ENCODE measurements at regions not wholly inside any gene's neighbourhood (a gene's known extent, or its start where the extent isn't known, plus 50 kb on each side); places are given as distances from the start of the nearest gene placed in this dataset.

GRCh38 chr6:14545496-14545895 is 427.9 kb downstream of the CD83 start:
- BruUV-seq (replicated peaks) = no TSS peak
- no peaks in the 10 kb centered on the region for H3K9me3 ChIP-seq (replicated peaks; ENCODE audit: control insufficient read depth, insufficient read depth, low read length)
- H3K4me2 ChIP-seq (ENCODE audit: control insufficient read depth, insufficient read depth) = no peak overlapping the region
- no peaks in the 10 kb centered on the region for H3K4me1 ChIP-seq (ENCODE audit: control insufficient read depth, insufficient read depth, low read length)
- no peaks in the 10 kb centered on the region for H4K20me1 ChIP-seq (ENCODE audit: control insufficient read depth, insufficient read depth)
- no peak overlapping the region for H3K4me3 ChIP-seq
- ChIA-PET RAD21 (ENCODE audit: unreplicated experiment) (interaction anchor here (0.5 kb wide), 1 partner anchor 51 kb away, joined by 3 read pairs; no protein-coding TSS in a partner anchor), CTCF (interaction anchor here (1.1 kb wide), 1 partner anchor 14 kb away, joined by 3 read pairs; no protein-coding TSS in a partner anchor), POLR2A (interaction anchor here (0.9 kb wide), 1 partner anchor 13 kb away, joined by 3 read pairs; no protein-coding TSS in a partner anchor), SMC1A (ENCODE audit: uncharacterized antibody, unreplicated experiment) (interaction anchor here (1.7 kb wide), 1 partner anchor 9 kb away, joined by 5 read pairs; no protein-coding TSS in a partner anchor)
- in situ Hi-C loops (cut with MboI) (no loop called here), intact Hi-C loops (cut with micrococcal nuclease; ENCODE audit: unreplicated experiment) (no loop called here)
- H3K36me3 ChIP-seq (ENCODE audit: control insufficient read depth in 2 of 2, insufficient read depth in 2 of 2, low read length in 1 of 2) = no peaks in the 10 kb centered on the region
- FAIRE-seq = no peak
- no peak for DNase-seq (ENCODE audit: low read depth, low spot score)
- H2AFZ ChIP-seq (ENCODE audit: control insufficient read depth, low read depth, low read length) = no peak overlapping the region
- H3K79me2 ChIP-seq (ENCODE audit: control insufficient read depth, insufficient read depth, low read length) = no peaks in the 10 kb centered on the region
- H3K27me3 ChIP-seq (replicated peaks in 1 of 2; ENCODE audit: control insufficient read depth in 2 of 2, insufficient read depth in 2 of 2, low read length in 1 of 2) = no peaks in the 10 kb centered on the region; a peak in 1 of 4 replicates
- no peak overlapping the region for H3K9ac ChIP-seq (ENCODE audit: control insufficient read depth, insufficient read depth, low read length)
- no peak for TF ChIP-seq HDGF (IDR thresholded peaks at IDR 0.05)
- no peak for TF ChIP-seq POLR2AphosphoS5 (IDR thresholded peaks at IDR 0.05; ENCODE audit: low read length)
- TF ChIP-seq PKNOX1 (IDR thresholded peaks at IDR 0.05) = no peak
- no peak for TF ChIP-seq JUNB (IDR thresholded peaks at IDR 0.05)
- no peak for TF ChIP-seq FOXM1 (IDR thresholded peaks at IDR 0.05; ENCODE audit: low read depth, low read length)
- no peak for TF ChIP-seq SREBF1 (IDR thresholded peaks at IDR 0.05; ENCODE audit: low read length)
- no peak for TF ChIP-seq SMC3 (IDR thresholded peaks at IDR 0.05; ENCODE audit: borderline replicate concordance, low read length)
- no peak for TF ChIP-seq IKZF2 (IDR thresholded peaks at IDR 0.05)
- no peak for TF ChIP-seq MTA3 (IDR thresholded peaks at IDR 0.05; ENCODE audit: borderline replicate concordance, low read length)
- TF ChIP-seq, protein P1, sequence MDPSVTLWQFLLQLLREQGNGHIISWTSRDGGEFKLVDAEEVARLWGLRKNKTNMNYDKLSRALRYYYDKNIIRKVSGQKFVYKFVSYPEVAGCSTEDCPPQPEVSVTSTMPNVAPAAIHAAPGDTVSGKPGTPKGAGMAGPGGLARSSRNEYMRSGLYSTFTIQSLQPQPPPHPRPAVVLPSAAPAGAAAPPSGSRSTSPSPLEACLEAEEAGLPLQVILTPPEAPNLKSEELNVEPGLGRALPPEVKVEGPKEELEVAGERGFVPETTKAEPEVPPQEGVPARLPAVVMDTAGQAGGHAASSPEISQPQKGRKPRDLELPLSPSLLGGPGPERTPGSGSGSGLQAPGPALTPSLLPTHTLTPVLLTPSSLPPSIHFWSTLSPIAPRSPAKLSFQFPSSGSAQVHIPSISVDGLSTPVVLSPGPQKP (IDR thresholded peaks at IDR 0.05; ENCODE audit: low read depth, low read length) = no peak
- no peak for TF ChIP-seq MTA2 (IDR thresholded peaks at IDR 0.05; ENCODE audit: low read depth)
- TF ChIP-seq ETV6 (conservative IDR thresholded peaks at IDR 0.05 in 1 of 2, IDR thresholded peaks at IDR 0.05 in 1 of 2; ENCODE audit: borderline replicate concordance in 1 of 2, low read depth in 1 of 2) = no peak
- TF ChIP-seq, protein P2, sequence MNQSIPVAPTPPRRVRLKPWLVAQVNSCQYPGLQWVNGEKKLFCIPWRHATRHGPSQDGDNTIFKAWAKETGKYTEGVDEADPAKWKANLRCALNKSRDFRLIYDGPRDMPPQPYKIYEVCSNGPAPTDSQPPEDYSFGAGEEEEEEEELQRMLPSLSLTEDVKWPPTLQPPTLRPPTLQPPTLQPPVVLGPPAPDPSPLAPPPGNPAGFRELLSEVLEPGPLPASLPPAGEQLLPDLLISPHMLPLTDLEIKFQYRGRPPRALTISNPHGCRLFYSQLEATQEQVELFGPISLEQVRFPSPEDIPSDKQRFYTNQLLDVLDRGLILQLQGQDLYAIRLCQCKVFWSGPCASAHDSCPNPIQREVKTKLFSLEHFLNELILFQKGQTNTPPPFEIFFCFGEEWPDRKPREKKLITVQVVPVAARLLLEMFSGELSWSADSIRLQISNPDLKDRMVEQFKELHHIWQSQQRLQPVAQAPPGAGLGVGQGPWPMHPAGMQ (IDR thresholded peaks at IDR 0.05; ENCODE audit: borderline replicate concordance) = no peak
- TF ChIP-seq STAT1 (conservative IDR thresholded peaks at IDR 0.05) = no peak
- no peak overlapping the region for H3K27ac ChIP-seq (ENCODE audit: control insufficient read depth, insufficient read depth)
- WGBS (ENCODE audit: insufficient coverage, insufficient replicate concordance, low lambda C conversion rate, missing lambda C conversion rate) = 13% methylated on average over 2 of the region's 2 CpGs
- no peak for ATAC-seq

Measured in GM12878 (cell line).